ENCODE measurements at regions not wholly inside any gene's neighbourhood (a gene's known extent, or its start where the extent isn't known, plus 50 kb on each side); places are given as distances from the start of the nearest gene placed in this dataset.

- 90% methylated on average over 4 of the region's 4 CpGs for WGBS (ENCODE audit: low lambda C conversion rate, missing lambda C conversion rate)
- no peaks in the 10 kb centered on the region for H3K9me2 ChIP-seq (replicated peaks; ENCODE audit: insufficient read depth)
- no peaks in the 10 kb centered on the region for H3K79me2 ChIP-seq
- no peaks in the 10 kb centered on the region for H3K9me3 ChIP-seq (ENCODE audit: low read depth)
- no peak overlapping the region for H3K27ac ChIP-seq
- H3K27me3 ChIP-seq: no peaks in the 10 kb centered on the region
- H3K36me3 ChIP-seq (replicated peaks; ENCODE audit: insufficient read depth, low read depth): no peaks in the 10 kb centered on the region
- DNase-seq (ENCODE audit: low spot score): no peak
- H4K20me1 ChIP-seq (ENCODE audit: insufficient read depth, poor library complexity, severe bottlenecking): no peaks in the 10 kb centered on the region
- TF ChIP-seq EZH2 (IDR thresholded peaks at IDR 0.05; ENCODE audit: borderline replicate concordance) (no peak), CTCF (IDR thresholded peaks at IDR 0.05; ENCODE audit: poor library complexity) (no peak), EZH2phosphoT487 (IDR thresholded peaks at IDR 0.05; ENCODE audit: low read depth, severe bottlenecking, unreplicated experiment) (no peak)
- H3K4me2 ChIP-seq: no peak overlapping the region
- no peak overlapping the region for H2AFZ ChIP-seq
- no peak overlapping the region for H3K4me3 ChIP-seq
- H3K4me1 ChIP-seq (ENCODE audit: insufficient read depth): no peaks in the 10 kb centered on the region
Measured at GRCh38 chr5:85533341-85534047, 1084.2 kb upstream of the COX7C start.

- no peaks in the 10 kb centered on the region for H3K79me2 ChIP-seq
- H3K9me3 ChIP-seq (ENCODE audit: low read depth): no peaks in the 10 kb centered on the region
- no peaks in the 10 kb centered on the region for H3K36me3 ChIP-seq (replicated peaks; ENCODE audit: insufficient read depth, low read depth)
- no peaks in the 10 kb centered on the region for H4K20me1 ChIP-seq (ENCODE audit: insufficient read depth, poor library complexity, severe bottlenecking)
- no peak overlapping the region for H3K4me3 ChIP-seq
- DNase-seq (ENCODE audit: low spot score): no peak
- no peak overlapping the region for H3K4me2 ChIP-seq
- no peaks in the 10 kb centered on the region for H3K4me1 ChIP-seq (ENCODE audit: insufficient read depth)
- H2AFZ ChIP-seq: no peak overlapping the region
- no peak overlapping the region for H3K27ac ChIP-seq
- TF ChIP-seq EZH2phosphoT487 (IDR thresholded peaks at IDR 0.05; ENCODE audit: low read depth, severe bottlenecking, unreplicated experiment): no peak
- TF ChIP-seq EZH2 (IDR thresholded peaks at IDR 0.05; ENCODE audit: borderline replicate concordance): no peak
- no peak for TF ChIP-seq CTCF (IDR thresholded peaks at IDR 0.05; ENCODE audit: poor library complexity)
- no peaks in the 10 kb centered on the region for H3K9me2 ChIP-seq (replicated peaks; ENCODE audit: insufficient read depth)
- no peaks in the 10 kb centered on the region for H3K27me3 ChIP-seq
Measured at GRCh38 chr5:85538362-85538761, 1079.4 kb upstream of the COX7C start.

DNA sequence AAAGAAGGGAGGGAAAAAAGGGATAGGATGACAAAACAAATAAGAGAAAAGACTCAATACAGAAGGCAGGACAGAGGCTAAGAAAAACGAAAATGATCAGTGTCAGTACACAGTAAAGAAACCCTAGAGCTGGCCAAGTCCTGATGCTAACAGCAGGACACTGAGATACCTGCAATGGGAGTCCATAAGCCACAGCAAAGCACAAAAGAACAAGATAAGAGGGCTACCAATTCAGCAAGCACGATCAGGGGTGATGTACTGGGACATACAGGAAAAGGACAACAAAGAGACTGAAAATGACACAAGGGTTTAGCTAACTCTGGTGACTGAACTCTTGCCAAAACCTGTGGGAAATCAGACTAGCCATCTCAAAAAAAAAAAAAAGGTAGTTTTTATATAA is 1072.6 kb upstream of the COX7C start:
- H3K27me3 ChIP-seq: no peaks in the 10 kb centered on the region
- no peak for DNase-seq (ENCODE audit: low spot score)
- WGBS (ENCODE audit: low lambda C conversion rate, missing lambda C conversion rate): 48% methylated on average over 2 of the region's 2 CpGs
- H3K4me1 ChIP-seq (ENCODE audit: insufficient read depth): no peaks in the 10 kb centered on the region
- H4K20me1 ChIP-seq (ENCODE audit: insufficient read depth, poor library complexity, severe bottlenecking): no peaks in the 10 kb centered on the region
- no peaks in the 10 kb centered on the region for H3K79me2 ChIP-seq
- no peak overlapping the region for H3K4me3 ChIP-seq
- H3K9me3 ChIP-seq (ENCODE audit: low read depth): no peaks in the 10 kb centered on the region
- no peak overlapping the region for H2AFZ ChIP-seq
- H3K4me2 ChIP-seq: no peak overlapping the region
- H3K36me3 ChIP-seq (replicated peaks; ENCODE audit: insufficient read depth, low read depth): no peaks in the 10 kb centered on the region
- no peak overlapping the region for H3K27ac ChIP-seq
- TF ChIP-seq CTCF (IDR thresholded peaks at IDR 0.05; ENCODE audit: poor library complexity) (no peak), EZH2phosphoT487 (IDR thresholded peaks at IDR 0.05; ENCODE audit: low read depth, severe bottlenecking, unreplicated experiment) (no peak), EZH2 (IDR thresholded peaks at IDR 0.05; ENCODE audit: borderline replicate concordance) (no peak)
- no peaks in the 10 kb centered on the region for H3K9me2 ChIP-seq (replicated peaks; ENCODE audit: insufficient read depth)
